DOHH2 (cell line): ENCODE measurements at regions not wholly inside any gene's neighbourhood (a gene's known extent, or its start where the extent isn't known, plus 50 kb on each side); places are given as distances from the start of the nearest gene placed in this dataset.

ENCODE experiments used
- EZH2phosphoT487 ChIP-seq: fragments of 200-600 bp; sonication (generic); IDR thresholded peaks from 2 replicates; pipeline ENCODE4 v1.6.1; 2017; ENCODE audit warnings: borderline replicate concordance, mild to moderate bottlenecking, antibody characterized with exemption, low read length, moderate library complexity, mixed read lengths
- TF ChIP-seq, protein P1 (sequence below): fragments of 200-600 bp; sonication (generic); IDR thresholded peaks from one replicate; pipeline ENCODE4 v1.5.1; 2014; ENCODE audit warnings: antibody characterized with exemption, mild to moderate bottlenecking, low read depth, low read length; ENCODE audit not compliant: poor library complexity, severe bottlenecking

DNA sequence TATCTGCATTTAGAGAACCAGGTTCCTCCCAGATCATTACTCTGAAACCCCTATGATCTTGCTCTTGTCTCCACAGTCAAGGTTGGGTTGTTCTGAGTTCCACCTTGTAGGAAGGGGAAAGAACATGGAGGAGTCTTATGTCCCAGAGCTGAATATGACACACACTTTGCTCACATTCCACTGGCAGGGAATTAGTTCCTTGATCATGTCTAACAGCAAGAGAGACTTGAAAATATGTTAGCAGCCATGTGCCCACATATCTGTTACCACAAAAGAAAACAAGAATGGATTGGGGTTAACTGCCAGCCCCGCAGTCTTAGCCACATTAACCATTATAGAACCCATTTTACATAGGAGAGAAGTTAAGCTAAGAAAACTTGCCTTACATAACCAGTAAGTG, 71.1 kb upstream of the MDM1 start:
- TF ChIP-seq, protein P1, sequence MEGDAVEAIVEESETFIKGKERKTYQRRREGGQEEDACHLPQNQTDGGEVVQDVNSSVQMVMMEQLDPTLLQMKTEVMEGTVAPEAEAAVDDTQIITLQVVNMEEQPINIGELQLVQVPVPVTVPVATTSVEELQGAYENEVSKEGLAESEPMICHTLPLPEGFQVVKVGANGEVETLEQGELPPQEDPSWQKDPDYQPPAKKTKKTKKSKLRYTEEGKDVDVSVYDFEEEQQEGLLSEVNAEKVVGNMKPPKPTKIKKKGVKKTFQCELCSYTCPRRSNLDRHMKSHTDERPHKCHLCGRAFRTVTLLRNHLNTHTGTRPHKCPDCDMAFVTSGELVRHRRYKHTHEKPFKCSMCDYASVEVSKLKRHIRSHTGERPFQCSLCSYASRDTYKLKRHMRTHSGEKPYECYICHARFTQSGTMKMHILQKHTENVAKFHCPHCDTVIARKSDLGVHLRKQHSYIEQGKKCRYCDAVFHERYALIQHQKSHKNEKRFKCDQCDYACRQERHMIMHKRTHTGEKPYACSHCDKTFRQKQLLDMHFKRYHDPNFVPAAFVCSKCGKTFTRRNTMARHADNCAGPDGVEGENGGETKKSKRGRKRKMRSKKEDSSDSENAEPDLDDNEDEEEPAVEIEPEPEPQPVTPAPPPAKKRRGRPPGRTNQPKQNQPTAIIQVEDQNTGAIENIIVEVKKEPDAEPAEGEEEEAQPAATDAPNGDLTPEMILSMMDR: no peak
- no peak for TF ChIP-seq EZH2phosphoT487
